ENCODE measurements at regions not wholly inside any gene's neighbourhood (a gene's known extent, or its start where the extent isn't known, plus 50 kb on each side); places are given as distances from the start of the nearest gene placed in this dataset.

- TF ChIP-seq, protein P1, sequence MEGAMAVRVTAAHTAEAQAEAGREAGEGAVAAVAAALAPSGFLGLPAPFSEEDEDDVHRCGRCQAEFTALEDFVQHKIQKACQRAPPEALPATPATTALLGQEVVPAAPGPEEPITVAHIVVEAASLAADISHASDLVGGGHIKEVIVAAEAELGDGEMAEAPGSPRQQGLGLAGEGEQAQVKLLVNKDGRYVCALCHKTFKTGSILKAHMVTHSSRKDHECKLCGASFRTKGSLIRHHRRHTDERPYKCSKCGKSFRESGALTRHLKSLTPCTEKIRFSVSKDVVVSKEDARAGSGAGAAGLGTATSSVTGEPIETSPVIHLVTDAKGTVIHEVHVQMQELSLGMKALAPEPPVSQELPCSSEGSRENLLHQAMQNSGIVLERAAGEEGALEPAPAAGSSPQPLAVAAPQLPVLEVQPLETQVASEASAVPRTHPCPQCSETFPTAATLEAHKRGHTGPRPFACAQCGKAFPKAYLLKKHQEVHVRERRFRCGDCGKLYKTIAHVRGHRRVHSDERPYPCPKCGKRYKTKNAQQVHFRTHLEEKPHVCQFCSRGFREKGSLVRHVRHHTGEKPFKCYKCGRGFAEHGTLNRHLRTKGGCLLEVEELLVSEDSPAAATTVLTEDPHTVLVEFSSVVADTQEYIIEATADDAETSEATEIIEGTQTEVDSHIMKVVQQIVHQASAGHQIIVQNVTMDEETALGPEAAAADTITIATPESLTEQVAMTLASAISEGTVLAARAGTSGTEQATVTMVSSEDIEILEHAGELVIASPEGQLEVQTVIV (IDR thresholded peaks at IDR 0.05; ENCODE audit: borderline replicate concordance, partially characterized antibody), result no peak
- no peak for TF ChIP-seq HDAC2 (IDR thresholded peaks at IDR 0.05)
- no peak for TF ChIP-seq IRF4 (IDR thresholded peaks at IDR 0.05; ENCODE audit: low read depth, low read length)
- TF ChIP-seq CEBPZ (IDR thresholded peaks at IDR 0.05; ENCODE audit: low read depth, low read length), result no peak
- TF ChIP-seq FOXK2 (IDR thresholded peaks at IDR 0.05), result no peak
Measured at GRCh38 chr4:136458326-136458725, 1074.0 kb downstream of the PCDH18 start (continued).

- H3K4me2 ChIP-seq (ENCODE audit: control insufficient read depth, insufficient read depth), result no peak overlapping the region
- H3K36me3 ChIP-seq (ENCODE audit: control insufficient read depth in 2 of 2, insufficient read depth in 2 of 2, low read length in 1 of 2), result no peaks in the 10 kb centered on the region
- POLR2A ChIA-PET, result no interaction called here
- H2AFZ ChIP-seq (ENCODE audit: control insufficient read depth, low read depth, low read length), result no peak overlapping the region
- BruUV-seq (replicated peaks), result no TSS peak
- intact Hi-C loops (cut with micrococcal nuclease; ENCODE audit: unreplicated experiment), result no loop called here
- SMC1A ChIA-PET (ENCODE audit: uncharacterized antibody, unreplicated experiment), result interaction anchor here (1.6 kb wide), 1 partner anchor 7 kb away, joined by 3 read pairs; no protein-coding TSS in a partner anchor
- FAIRE-seq, result no peak
- no peak for ATAC-seq
- CTCF ChIA-PET, result interaction anchor here (0.8 kb wide), 1 partner anchor 407 kb away, joined by 3 read pairs; no protein-coding TSS in a partner anchor
- H3K9me3 ChIP-seq (replicated peaks; ENCODE audit: control insufficient read depth, insufficient read depth, low read length), result no peaks in the 10 kb centered on the region
- 8% methylated on average over 5 of the region's 5 CpGs for WGBS (ENCODE audit: insufficient coverage, insufficient replicate concordance, low lambda C conversion rate, missing lambda C conversion rate)
- H3K27me3 ChIP-seq (replicated peaks in 1 of 2; ENCODE audit: control insufficient read depth in 2 of 2, insufficient read depth in 2 of 2, low read length in 1 of 2), result no peaks in the 10 kb centered on the region
- DNase-seq (ENCODE audit: low read depth, low spot score), result no peak
- no peak overlapping the region for H3K27ac ChIP-seq (ENCODE audit: control insufficient read depth, insufficient read depth)
- H3K9ac ChIP-seq (ENCODE audit: control insufficient read depth, insufficient read depth, low read length), result no peak overlapping the region
- RAD21 ChIA-PET (ENCODE audit: unreplicated experiment), result no interaction called here
- H3K79me2 ChIP-seq (ENCODE audit: control insufficient read depth, insufficient read depth, low read length), result no peaks in the 10 kb centered on the region
- H4K20me1 ChIP-seq (ENCODE audit: control insufficient read depth, insufficient read depth), result no peaks in the 10 kb centered on the region
- in situ Hi-C loops (cut with MboI), result no loop called here
- no peak overlapping the region for H3K4me3 ChIP-seq
- H3K4me1 ChIP-seq (ENCODE audit: control insufficient read depth, insufficient read depth, low read length), result no peaks in the 10 kb centered on the region
- TF ChIP-seq CBX3 (IDR thresholded peaks at IDR 0.05; ENCODE audit: borderline replicate concordance, low read depth) (no peak), CEBPB (IDR thresholded peaks at IDR 0.05; ENCODE audit: borderline replicate concordance in 1 of 2, low read depth in 2 of 2, low read length in 2 of 2) (no peak), MXI1 (IDR thresholded peaks at IDR 0.05; ENCODE audit: low read depth, low read length) (no peak), SIN3A (IDR thresholded peaks at IDR 0.05; ENCODE audit: low read depth, low read length) (no peak), WRNIP1 (IDR thresholded peaks at IDR 0.05; ENCODE audit: borderline replicate concordance, low read depth, low read length) (no peak)
- TF ChIP-seq, protein P2, sequence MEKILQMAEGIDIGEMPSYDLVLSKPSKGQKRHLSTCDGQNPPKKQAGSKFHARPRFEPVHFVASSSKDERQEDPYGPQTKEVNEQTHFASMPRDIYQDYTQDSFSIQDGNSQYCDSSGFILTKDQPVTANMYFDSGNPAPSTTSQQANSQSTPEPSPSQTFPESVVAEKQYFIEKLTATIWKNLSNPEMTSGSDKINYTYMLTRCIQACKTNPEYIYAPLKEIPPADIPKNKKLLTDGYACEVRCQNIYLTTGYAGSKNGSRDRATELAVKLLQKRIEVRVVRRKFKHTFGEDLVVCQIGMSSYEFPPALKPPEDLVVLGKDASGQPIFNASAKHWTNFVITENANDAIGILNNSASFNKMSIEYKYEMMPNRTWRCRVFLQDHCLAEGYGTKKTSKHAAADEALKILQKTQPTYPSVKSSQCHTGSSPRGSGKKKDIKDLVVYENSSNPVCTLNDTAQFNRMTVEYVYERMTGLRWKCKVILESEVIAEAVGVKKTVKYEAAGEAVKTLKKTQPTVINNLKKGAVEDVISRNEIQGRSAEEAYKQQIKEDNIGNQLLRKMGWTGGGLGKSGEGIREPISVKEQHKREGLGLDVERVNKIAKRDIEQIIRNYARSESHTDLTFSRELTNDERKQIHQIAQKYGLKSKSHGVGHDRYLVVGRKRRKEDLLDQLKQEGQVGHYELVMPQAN (conservative IDR thresholded peaks at IDR 0.05), result no peak
- TF ChIP-seq, protein P3, sequence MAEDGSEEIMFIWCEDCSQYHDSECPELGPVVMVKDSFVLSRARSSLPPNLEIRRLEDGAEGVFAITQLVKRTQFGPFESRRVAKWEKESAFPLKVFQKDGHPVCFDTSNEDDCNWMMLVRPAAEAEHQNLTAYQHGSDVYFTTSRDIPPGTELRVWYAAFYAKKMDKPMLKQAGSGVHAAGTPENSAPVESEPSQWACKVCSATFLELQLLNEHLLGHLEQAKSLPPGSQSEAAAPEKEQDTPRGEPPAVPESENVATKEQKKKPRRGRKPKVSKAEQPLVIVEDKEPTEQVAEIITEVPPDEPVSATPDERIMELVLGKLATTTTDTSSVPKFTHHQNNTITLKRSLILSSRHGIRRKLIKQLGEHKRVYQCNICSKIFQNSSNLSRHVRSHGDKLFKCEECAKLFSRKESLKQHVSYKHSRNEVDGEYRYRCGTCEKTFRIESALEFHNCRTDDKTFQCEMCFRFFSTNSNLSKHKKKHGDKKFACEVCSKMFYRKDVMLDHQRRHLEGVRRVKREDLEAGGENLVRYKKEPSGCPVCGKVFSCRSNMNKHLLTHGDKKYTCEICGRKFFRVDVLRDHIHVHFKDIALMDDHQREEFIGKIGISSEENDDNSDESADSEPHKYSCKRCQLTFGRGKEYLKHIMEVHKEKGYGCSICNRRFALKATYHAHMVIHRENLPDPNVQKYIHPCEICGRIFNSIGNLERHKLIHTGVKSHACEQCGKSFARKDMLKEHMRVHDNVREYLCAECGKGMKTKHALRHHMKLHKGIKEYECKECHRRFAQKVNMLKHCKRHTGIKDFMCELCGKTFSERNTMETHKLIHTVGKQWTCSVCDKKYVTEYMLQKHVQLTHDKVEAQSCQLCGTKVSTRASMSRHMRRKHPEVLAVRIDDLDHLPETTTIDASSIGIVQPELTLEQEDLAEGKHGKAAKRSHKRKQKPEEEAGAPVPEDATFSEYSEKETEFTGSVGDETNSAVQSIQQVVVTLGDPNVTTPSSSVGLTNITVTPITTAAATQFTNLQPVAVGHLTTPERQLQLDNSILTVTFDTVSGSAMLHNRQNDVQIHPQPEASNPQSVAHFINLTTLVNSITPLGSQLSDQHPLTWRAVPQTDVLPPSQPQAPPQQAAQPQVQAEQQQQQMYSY (CRISPR knock-in tag; IDR thresholded peaks at IDR 0.05), result no peak
Measured at GRCh38 chr4:136457577-136457976, 1074.7 kb downstream of the PCDH18 start.
